H1 (cell line): ENCODE measurements at regions not wholly inside any gene's neighbourhood (a gene's known extent, or its start where the extent isn't known, plus 50 kb on each side); places are given as distances from the start of the nearest gene placed in this dataset.

Experiments
- CBX5 ChIP-seq: fragments of 300-800, 300-1000 bp; sonication (generic); IDR thresholded peaks from 2 replicates; pipeline ENCODE4 v1.7.1; 2016; ENCODE audit warnings: antibody characterized with exemption, low read length, low read depth
- CREB1 ChIP-seq: IDR thresholded peaks from 2 replicates; pipeline ENCODE4 v1.6.1; 2012; ENCODE audit warnings: inconsistent platforms
- POU5F1 ChIP-seq: IDR thresholded peaks from 2 replicates; pipeline ENCODE4 v1.6.1; 2011; ENCODE audit warnings: low read depth, mild to moderate bottlenecking, low read length, moderate library complexity
- TF ChIP-seq, protein P1 (sequence below): IDR thresholded peaks from 2 replicates; pipeline ENCODE4 v1.6.1; 2011; ENCODE audit warnings: low read length, improper control_type of control experiment

- TF ChIP-seq, protein P1, sequence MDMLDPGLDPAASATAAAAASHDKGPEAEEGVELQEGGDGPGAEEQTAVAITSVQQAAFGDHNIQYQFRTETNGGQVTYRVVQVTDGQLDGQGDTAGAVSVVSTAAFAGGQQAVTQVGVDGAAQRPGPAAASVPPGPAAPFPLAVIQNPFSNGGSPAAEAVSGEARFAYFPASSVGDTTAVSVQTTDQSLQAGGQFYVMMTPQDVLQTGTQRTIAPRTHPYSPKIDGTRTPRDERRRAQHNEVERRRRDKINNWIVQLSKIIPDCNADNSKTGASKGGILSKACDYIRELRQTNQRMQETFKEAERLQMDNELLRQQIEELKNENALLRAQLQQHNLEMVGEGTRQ = no peak
- TF ChIP-seq POU5F1 = no peak
- TF ChIP-seq CBX5 = no peak
- TF ChIP-seq CREB1 = no peak
Observed at GRCh38 chr2:75311993-75312392, 112.7 kb upstream of the TACR1 start (continued).
